ENCODE measurements at regions not wholly inside any gene's neighbourhood (a gene's known extent, or its start where the extent isn't known, plus 50 kb on each side); places are given as distances from the start of the nearest gene placed in this dataset.
"Not testable (repeated sequence)": the region's sequence is repeated elsewhere in the genome, so short reads cannot be mapped to it uniquely, and the experiment has no call there.

DNA sequence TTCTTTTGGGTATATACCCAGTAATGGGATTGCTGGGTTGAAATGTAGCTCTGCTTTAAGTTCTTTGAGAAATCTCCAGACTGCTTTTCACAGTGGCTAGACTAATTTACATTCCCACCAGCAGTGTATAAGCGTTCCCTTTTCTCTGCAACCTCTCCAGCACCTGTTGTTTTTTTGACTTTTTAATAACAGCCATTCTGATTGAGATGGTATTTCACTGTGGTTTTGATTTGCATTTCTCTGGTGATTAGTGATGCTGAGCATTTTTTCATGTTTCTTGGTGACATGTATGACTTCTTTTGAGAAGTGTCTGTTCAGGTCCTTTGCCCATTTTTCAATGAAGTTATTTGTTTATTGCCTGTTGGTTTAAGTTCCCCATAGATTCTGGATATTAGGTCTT, 87.1 kb upstream of the TSC22D2 start:
- not testable (repeated sequence) for TF ChIP-seq EZH2 (IDR thresholded peaks at IDR 0.05; ENCODE audit: borderline replicate concordance)
- TF ChIP-seq, protein P1, sequence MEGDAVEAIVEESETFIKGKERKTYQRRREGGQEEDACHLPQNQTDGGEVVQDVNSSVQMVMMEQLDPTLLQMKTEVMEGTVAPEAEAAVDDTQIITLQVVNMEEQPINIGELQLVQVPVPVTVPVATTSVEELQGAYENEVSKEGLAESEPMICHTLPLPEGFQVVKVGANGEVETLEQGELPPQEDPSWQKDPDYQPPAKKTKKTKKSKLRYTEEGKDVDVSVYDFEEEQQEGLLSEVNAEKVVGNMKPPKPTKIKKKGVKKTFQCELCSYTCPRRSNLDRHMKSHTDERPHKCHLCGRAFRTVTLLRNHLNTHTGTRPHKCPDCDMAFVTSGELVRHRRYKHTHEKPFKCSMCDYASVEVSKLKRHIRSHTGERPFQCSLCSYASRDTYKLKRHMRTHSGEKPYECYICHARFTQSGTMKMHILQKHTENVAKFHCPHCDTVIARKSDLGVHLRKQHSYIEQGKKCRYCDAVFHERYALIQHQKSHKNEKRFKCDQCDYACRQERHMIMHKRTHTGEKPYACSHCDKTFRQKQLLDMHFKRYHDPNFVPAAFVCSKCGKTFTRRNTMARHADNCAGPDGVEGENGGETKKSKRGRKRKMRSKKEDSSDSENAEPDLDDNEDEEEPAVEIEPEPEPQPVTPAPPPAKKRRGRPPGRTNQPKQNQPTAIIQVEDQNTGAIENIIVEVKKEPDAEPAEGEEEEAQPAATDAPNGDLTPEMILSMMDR (IDR thresholded peaks at IDR 0.05; ENCODE audit: poor library complexity), result not testable (repeated sequence)

Data from hepatocyte (in vitro differentiated cells).